HG02852 (cell line): ENCODE measurements at regions not wholly inside any gene's neighbourhood (a gene's known extent, or its start where the extent isn't known, plus 50 kb on each side); places are given as distances from the start of the nearest gene placed in this dataset.

Experiments used
- ATAC-seq: cut with Tn5 transposase; IDR thresholded peaks from one replicate; pipeline ENCODE4 v1.9.1; 2021; ENCODE audit warnings: mild to moderate bottlenecking, moderate library complexity; ENCODE audit not compliant: unreplicated experiment

DNA sequence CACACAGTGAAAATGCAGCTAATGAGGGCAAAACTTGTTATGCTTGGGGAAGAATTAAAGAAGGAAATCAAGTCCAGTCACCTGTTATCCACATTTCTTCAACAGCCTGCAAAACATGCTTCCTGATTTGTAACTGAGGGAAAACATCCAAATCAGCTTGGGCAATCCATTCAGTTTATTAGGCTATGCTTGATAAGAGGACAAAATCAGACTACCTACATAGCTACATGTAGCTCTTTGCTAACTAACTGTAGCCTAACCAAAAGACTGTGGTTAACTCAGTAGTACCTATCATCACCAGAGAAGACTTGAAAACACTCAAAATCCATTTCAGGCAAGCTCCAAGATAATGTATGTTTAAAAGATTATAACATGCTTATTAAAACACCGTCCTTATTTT, 436.4 kb downstream of the SHQ1 start:
- ATAC-seq, result no peak

GRCh38 chr3:72411126-72411525, 437.1 kb downstream of the SHQ1 start:
- ATAC-seq, result no peak

DNA sequence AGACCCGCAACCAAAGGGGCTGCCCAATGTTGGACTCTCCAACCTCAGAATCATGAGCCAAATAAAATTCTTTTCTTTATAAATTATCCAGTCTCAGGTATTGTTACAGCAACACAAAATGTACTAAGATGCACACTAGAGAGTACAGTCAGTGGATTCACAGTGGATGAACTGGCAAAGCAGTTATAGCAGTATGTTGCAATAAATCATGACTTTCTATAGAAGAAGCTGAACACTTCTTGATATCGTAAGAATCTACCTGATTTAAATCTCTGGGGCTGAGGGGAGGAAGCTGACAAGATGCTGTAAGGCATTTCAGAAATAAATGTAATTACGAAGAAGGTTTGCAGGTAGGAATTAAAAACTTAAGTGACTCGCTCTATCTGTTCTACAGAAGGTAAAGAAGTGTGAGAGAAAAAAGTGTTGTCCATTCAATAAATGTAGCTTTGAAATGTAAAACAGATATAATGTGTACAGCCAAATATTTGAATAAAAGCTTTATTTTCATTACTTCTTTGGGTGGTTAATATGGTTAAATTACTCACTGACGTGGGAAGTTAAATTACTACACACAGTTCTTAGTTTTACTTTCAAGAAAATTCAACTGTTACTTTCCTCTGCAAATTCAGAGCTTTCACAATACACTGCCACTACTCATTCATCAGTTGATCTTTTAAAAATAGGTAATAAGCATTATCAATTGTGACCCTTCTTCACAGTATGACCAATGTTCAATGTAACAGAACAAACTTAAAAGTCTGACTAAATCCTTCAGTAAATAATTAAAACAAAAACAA, 439.1 kb downstream of the SHQ1 start:
- no peak for ATAC-seq

DNA sequence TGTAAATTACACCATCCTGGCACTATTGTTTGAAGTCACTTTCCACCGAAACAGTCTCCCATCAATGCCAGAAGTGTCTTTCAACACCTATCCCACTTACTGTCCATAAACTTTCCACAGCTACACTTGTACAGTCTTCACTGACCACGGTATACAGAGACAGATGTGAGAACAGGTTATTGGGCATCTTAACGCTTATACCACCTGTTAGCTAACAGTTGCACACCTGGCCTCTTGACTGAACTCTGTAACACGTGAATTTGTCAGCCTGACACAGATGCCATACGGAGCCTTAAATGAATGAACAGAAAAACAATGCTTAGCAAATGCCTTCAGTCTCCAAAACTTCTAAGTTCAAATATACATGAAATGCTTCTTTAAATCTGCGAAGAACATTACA, 440.5 kb downstream of the SHQ1 start:
- no peak for ATAC-seq

DNA sequence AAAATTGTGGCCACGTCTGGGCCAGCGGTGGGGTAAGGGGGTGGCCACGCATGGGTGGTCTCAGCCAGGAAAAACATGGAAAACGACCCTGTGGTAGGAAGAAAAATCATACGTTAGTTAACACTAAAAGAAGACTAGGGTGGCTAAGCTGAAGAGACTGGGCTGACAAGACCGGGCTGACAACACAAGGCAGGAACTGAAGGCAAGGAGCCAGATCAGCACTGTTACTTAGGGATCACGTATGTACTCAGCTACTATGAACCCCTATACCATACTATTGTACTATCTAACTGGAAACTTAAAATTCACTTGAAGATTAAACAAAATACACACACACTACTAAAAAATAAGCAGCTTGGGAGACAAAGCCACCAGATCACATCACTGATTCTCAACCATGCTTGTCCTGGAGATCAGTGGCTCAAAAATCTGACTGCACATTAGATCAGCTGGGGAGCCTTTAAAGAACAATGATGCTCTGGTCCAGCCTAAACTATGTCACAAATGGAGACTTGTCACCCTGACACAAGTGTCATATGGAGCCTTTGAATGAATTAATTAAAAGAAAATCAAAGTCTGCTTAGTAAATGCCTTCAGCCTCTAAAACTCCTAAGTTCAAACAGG, 442.2 kb downstream of the SHQ1 start:
- no peak for ATAC-seq

DNA sequence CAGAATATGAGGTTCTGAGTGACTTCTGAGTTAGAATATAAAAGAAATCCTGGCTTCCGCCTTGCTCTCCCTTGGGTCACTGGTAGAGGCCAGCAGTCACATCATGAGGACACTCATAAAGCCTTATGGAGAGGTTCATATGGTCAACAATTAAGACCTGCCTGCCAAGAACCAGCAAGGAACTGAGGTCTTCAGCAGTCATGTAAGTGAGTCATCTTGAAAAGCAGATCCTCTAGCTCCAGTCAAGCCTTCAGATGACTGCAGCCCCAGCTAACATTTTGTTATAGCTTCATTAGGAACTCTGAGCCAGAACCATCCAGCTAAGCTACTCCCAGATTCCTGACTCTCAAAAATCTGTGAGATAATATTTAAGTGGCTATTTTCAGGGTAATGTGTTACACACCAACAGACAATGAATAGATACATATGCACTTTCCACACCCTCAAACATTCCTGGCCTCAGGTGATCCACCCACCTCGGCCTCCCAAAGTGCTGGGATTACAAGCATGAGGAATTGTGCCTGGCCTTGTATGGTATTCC, 447.2 kb downstream of the SHQ1 start:
- no peak for ATAC-seq

DNA sequence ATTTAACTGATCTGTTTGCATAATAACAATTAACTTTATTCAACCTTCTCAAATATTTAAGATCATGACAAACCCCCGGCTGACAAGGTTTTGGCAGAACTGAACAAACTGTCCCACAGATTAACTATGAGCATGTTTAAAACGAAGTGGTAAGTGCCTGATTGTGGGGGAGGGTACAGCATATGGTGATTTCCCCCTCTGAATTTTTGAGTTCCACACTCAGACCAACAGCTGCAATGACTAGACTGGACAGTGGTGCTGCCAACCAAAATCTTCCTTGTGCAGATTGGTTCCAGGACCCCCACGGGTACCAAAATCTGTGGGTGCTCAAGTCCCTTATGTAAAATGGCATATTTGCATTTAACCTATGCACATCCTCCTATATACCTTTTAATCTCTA, 449.5 kb downstream of the SHQ1 start:
- ATAC-seq, result no peak

- no peak for ATAC-seq
Measured at GRCh38 chr3:72397586-72397985, 450.7 kb downstream of the SHQ1 start.

GRCh38 chr3:72396899-72397298, 451.3 kb downstream of the SHQ1 start:
- ATAC-seq, result no peak

GRCh38 chr3:72395776-72396311, 452.4 kb downstream of the SHQ1 start:
- no peak for ATAC-seq

GRCh38 chr3:72393455-72393854, 454.8 kb downstream of the SHQ1 start:
- no peak for ATAC-seq

DNA sequence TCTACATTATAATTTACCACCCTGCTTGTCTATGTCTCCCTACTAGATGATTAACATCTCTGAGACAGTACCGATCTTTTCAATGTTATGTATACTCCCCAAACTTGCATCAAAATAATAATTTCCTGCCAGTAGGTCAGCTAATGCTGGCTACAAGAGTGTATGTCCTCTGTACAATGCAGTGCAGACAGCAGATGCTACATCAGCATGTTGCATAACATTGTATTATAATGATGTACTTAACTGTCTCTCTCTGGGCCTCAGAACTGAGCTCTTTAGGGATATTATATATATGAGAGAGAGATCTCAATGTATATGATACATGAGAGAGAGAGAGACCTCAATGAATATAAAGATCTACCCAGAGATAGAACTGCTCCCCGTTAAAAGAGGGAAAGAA, 456.6 kb downstream of the SHQ1 start:
- no peak for ATAC-seq

GRCh38 chr3:72390841-72391240, 457.4 kb downstream of the SHQ1 start:
- no peak for ATAC-seq

DNA sequence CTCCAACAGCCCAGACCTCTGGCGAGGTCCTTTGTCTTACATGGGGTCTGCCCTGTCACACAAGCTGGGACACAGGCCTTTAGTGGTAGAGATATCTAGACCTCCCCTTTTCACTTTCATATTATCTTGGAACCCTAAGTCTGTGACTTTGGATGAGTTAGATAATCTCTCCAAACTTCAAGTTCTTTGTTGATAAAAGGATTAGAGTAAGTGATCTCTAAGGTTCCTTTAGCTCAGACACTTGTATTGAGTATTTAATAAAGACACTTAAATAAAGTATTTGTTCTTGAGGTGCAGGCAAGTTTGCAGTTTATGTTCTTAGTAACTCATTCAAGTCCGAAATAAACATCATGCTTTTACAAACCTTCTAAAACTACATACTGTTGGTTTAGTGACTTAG, 459.6 kb downstream of the SHQ1 start:
- no peak for ATAC-seq

DNA sequence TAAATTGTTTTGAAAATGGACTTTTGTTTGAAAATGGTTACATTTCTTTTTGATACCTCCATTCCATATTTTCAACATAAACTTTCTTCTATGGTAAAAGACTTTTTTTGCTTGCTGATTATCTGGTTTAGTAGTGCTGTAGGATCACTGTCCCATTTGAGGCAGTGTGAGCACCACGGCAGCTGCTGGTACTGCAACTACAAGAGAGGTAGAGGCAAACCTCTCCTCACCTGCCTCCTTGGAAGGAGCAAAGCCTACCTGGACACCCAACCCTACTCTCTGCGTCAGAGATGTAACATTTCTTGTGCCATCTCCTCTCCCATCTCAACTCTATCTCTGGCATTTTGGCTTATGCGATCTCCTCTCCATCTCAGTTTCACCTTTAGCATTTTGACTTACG, 460.1 kb downstream of the SHQ1 start:
- ATAC-seq, result no peak

DNA sequence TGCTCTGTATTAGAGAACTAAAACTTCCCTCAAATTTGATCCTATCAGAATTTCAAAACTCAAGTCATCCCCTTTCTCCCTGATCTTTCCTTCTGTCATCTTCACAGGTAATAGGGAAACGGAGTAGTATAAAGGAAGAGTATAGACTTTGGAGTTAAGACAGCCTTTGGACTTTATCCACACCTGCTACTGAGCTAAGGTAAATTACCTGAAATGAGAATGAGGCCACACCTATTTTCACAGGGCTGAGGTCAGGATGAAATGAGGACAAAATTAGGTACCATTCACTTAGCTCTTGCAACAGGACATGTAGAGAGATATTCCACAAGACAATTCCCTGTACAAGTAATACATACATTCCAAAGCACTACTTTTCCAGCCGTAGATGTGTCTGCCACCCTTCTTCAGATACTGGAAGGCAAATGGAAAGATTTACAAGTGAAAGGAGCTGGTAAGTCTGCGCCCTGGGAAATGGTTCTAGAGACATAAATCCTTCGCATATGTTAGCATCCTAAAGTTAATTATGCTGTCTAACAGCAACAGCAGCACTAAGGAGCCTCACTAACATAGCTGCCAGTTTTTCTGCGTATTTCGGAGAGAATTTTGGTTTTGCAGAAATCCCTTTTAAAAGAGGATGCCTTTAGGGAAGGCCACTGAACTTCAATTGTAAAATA, 461.8 kb downstream of the SHQ1 start:
- ATAC-seq, result no peak

- no peak for ATAC-seq
Measured at GRCh38 chr3:72385167-72385566, 463.1 kb downstream of the SHQ1 start.

DNA sequence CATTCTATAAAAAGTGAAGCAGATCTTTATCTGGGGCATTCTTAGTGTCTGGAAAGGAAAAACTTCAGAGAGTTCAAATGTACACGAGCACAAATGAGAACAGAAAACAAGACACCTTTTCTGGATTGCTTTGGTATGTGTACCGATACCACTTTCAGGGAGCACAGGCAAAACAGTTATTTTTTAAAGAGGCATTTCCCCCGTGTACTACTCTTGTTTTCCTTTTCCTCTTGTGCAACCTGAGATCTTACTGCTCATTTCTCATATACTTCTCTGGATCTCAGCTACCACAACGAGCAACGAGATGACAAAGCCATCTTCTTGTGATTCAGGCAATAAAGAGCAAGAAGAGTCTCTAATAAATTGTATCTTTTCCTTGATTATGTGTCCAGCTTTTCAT, 463.6 kb downstream of the SHQ1 start:
- ATAC-seq, result no peak

DNA sequence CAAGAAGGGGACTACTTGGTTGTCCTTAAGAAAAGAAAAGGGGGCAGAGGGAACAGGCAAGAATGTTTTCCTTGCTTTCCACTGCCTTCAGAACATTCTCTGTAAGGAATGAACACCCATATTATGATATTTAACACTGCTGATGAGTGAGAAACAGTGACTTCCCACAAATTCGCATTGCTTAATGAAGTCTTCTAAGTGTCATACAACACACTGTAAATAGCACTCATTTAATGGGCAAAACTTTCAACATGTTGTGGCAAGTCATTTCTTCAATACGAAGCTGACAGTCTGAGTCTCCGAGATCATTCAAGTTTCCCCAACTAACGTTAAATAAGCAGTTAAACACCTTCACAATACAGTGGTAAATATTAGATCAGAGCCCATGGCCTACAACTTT, 464.4 kb downstream of the SHQ1 start:
- no peak for ATAC-seq

- ATAC-seq, result no peak
Measured at GRCh38 chr3:72383230-72383629, 465.0 kb downstream of the SHQ1 start.

DNA sequence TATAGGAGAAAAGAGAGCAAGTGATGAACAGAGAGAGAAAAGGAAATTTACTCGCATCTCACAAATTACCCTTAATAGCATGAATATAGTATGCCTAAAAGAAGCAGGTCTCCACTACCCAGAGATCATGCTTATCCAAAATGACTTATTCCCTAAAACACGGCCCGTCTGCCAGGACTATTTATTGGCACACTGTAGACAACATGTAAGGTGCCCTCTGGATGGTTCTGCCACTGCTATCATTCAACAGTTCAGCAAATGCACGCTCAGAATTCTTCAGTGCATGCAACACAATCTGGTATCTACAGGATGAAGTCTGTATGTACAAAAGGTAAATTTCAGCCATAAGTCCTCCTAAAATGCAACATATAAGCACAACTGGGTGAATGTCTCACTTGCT, 465.8 kb downstream of the SHQ1 start:
- ATAC-seq, result no peak

DNA sequence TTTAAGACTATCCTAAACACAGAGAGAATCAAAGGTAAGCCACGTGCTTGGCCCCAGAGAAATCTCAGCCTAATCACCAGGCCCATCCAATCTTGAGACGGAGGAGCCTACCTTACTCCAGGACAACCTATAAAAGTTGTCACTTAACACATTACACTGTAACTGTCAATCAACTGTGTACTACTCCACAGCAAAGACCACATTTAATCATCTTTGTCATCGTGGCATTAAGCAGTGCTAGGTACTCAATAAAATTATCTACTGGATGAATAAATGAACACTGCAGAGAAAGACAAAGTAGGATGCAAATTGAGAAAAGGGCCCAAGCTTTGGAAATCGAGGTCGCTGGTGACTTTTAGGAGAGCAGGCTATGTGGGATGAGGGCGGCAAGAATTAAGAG, 466.7 kb downstream of the SHQ1 start:
- ATAC-seq, result no peak
